ENCODE measurements at regions not wholly inside any gene's neighbourhood (a gene's known extent, or its start where the extent isn't known, plus 50 kb on each side); places are given as distances from the start of the nearest gene placed in this dataset.

DNA sequence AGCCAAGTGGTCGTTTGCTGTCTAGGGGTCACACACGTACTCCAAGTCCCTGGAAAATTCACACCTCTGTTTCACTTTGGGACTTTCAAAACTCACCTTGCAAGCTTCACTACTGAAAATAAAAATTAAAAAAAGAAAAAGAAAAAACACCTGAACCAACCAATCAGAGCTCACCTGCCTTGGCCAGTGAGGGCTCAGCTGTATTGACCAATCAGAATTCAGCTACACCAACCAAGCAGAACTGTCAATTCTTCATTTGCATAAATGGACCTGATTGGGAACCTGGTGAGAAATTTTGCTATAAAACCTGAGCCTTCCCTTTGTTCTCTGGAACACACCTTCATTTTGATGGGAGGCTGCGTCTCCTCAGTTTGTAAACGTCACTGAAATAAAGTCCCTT, 176.4 kb downstream of the TTC32 start:
- Mint-ChIP-seq H3K36me3 (no peaks in the 10 kb centered on the region), H3K9me3 (ENCODE audit: low read depth) (no peaks in the 10 kb centered on the region), H3K4me3 (no peak overlapping the region), H3K4me1 (no peaks in the 10 kb centered on the region), H3K27ac (no peak overlapping the region), H3K27me3 (peaks cover 4% of the 10 kb centered on the region)
- no peak for ATAC-seq
- no peak for DNase-seq
- CTCF ChIA-PET, result no interaction called here

DNA sequence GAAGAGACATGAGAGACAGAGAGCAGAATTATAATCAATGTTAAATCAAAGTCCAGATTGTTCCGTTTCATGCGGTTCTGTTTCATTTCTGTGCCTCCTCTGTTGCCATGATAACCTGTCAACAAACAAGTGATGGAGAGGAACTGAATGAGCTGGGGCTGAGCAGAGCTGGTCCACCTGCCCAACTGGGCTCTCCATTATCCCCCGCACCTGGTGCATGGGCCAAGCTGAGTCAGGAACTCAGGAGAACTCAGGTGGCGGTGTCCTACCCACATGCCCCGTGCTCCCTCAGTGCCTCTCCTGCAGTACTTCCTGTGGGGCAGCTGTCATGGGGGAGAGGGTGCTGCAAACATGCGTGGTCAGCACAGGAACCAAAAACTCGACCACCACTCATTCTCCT, 178.8 kb downstream of the TTC32 start:
- Mint-ChIP-seq H3K4me1 (no peaks in the 10 kb centered on the region), H3K27ac (no peak overlapping the region), H3K27me3 (peaks cover 7% of the 10 kb centered on the region), H3K36me3 (no peaks in the 10 kb centered on the region), H3K4me3 (no peak overlapping the region), H3K9me3 (ENCODE audit: low read depth) (no peaks in the 10 kb centered on the region)
- CTCF ChIA-PET, result no interaction called here
- ATAC-seq (no peak), DNase-seq (no peak)

DNA sequence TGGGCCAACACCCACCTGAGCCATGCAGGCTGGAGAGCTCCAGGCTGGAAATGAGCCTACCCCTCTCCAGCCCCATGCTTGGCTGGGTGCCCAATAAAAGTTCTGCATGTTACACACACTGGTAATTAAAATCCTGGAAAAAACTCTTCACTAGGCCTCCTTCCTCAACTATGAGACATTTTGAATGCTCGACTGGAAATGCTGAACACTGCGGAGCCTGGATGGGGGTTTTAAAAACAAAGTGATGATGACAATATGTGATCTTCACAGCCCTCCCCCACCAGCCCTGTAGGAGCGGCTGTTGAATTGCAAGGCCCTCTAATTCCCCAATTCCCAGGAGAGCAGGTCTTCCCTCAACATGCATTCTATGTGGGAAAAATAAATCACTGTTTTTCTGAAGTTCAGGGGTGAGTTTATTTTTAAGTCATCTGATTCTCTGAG, 179.2 kb downstream of the TTC32 start:
- H3K36me3 Mint-ChIP-seq, result no peaks in the 10 kb centered on the region
- CTCF ChIA-PET, result no interaction called here
- H3K9me3 Mint-ChIP-seq (ENCODE audit: low read depth), result no peaks in the 10 kb centered on the region
- H3K27me3 Mint-ChIP-seq, result peaks cover 7% of the 10 kb centered on the region
- DNase-seq (no peak), ATAC-seq (no peak)
- H3K4me1 Mint-ChIP-seq, result no peaks in the 10 kb centered on the region
- no peak overlapping the region for H3K4me3 Mint-ChIP-seq
- H3K27ac Mint-ChIP-seq, result no peak overlapping the region

DNA sequence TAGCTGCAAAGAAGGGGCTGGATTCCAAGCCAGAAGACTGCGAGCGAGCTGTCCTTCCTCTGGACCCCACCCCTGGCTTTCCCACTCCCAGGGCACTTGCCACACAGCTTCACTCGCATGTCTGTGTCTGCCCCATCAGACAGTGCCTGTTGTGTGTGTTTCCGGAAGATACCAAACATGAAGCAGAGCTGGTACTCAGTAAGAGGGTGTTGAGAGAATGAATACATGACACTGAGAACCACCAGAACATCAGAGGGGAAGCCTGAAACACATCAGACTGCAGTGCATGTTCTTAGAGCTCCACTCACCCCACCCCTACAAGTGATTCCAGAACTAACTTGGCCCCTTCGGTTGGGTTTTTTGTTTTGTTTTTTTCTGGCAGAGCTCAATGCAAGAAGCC, 181.5 kb downstream of the TTC32 start:
- H3K4me3 Mint-ChIP-seq, result no peak overlapping the region
- H3K9me3 Mint-ChIP-seq (ENCODE audit: low read depth), result no peaks in the 10 kb centered on the region
- peaks cover 3% of the 10 kb centered on the region for H3K27me3 Mint-ChIP-seq
- no peak for DNase-seq
- no peak for ATAC-seq
- no peaks in the 10 kb centered on the region for H3K36me3 Mint-ChIP-seq
- H3K4me1 Mint-ChIP-seq, result no peaks in the 10 kb centered on the region
- CTCF ChIA-PET, result no interaction called here
- no peak overlapping the region for H3K27ac Mint-ChIP-seq

DNA sequence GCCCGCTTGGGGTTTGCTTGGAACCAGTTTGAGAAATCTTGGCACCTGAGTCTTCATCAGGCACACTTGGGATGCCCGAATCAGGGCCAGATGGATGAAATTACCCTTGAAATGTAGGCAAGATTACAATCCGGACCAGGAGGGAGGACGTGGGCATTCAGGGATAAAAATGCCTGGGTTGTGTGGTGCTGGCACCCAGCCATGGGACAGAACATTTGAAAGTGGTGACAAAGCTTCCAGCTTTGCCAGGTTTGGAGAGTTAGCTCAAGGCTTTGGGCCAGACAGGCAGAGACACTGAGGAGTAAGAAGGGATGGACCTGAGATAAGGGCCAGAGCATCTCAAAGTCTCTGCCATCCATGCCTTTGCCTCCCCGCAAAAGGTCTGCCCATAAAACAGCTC, 182.2 kb downstream of the TTC32 start:
- Mint-ChIP-seq H3K27me3 (peaks cover 3% of the 10 kb centered on the region), H3K4me1 (no peaks in the 10 kb centered on the region), H3K9me3 (ENCODE audit: low read depth) (no peaks in the 10 kb centered on the region), H3K4me3 (no peak overlapping the region), H3K27ac (no peak overlapping the region), H3K36me3 (no peaks in the 10 kb centered on the region)
- ATAC-seq, result no peak
- CTCF ChIA-PET, result no interaction called here
- DNase-seq, result no peak

DNA sequence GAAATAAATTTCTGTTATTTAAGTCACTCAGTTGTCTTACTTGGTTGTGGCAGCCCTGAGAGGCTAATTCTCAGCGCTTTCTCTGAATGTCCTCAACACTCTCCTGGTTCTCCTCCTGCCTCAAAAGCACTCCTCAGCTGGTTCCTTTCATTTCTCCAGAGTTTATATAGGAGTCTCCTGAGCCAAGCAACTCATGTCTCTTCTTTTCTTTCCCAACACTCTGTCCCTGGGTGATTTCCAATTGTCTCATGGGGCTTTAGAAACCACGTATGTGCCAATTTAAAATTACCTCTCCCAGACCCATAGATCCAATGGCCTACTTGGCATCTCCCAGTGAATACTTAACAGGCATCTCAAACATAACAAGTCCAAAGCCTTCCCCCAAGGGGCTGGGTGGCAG, 184.3 kb downstream of the TTC32 start:
- DNase-seq, result no peak
- no peak for ATAC-seq

DNA sequence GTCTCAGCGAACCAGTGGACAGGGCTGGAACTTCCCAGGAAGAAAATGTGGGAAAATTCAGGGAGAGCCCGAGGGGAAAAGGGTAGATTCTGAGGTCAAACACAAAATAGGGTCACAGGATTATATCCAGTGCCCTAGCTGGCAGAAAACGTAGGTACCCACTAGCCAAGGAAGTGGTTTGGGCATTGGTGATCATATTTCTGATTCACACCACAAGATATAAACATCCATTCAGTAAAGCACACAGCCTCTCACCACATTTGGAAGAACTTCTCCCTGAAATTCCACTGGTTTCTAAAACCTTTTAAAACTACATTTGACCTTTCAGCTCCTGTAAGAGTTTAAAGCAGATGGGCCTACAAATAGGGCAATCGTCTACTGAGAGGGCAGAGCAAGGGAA, 186.9 kb downstream of the TTC32 start:
- Mint-ChIP-seq H3K9me3 (ENCODE audit: low read depth) (no peaks in the 10 kb centered on the region), H3K4me1 (no peaks in the 10 kb centered on the region), H3K4me3 (no peak overlapping the region), H3K36me3 (no peaks in the 10 kb centered on the region), H3K27me3 (peaks cover 6% of the 10 kb centered on the region), H3K27ac (no peak overlapping the region)
- CTCF ChIA-PET, result no interaction called here
- DNase-seq (no peak), ATAC-seq (no peak)

More for the DNA sequence above, 184.3 kb downstream of the TTC32 start:
- Mint-ChIP-seq H3K4me1 (no peaks in the 10 kb centered on the region), H3K27me3 (peaks cover 3% of the 10 kb centered on the region), H3K36me3 (no peaks in the 10 kb centered on the region), H3K27ac (no peak overlapping the region), H3K4me3 (no peak overlapping the region), H3K9me3 (ENCODE audit: low read depth) (no peaks in the 10 kb centered on the region)
- CTCF ChIA-PET, result no interaction called here

DNA sequence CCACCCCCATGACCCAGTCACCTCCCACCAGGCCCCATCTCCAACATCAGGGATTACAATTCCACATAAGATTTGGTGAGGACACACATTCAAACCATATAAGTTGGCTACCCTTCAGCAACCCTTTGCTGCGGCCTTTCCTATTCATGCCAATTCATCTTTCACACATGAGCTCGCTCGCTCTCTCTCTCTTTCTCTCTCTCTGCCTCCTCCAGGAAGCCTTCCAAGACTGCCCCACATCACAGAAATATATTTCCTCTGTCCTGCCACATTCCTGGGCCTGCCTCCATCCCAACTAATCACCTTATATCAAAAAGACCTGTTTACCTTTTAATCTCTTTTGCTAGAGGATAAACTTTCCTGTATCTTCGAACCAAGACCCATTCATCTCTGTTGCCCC, 188.9 kb downstream of the TTC32 start:
- no peaks in the 10 kb centered on the region for H3K9me3 Mint-ChIP-seq (ENCODE audit: low read depth)
- no peak overlapping the region for H3K27ac Mint-ChIP-seq
- H3K27me3 Mint-ChIP-seq, result peaks cover 3% of the 10 kb centered on the region
- CTCF ChIA-PET, result no interaction called here
- ATAC-seq (no peak), DNase-seq (no peak)
- H3K4me1 Mint-ChIP-seq, result no peaks in the 10 kb centered on the region
- H3K36me3 Mint-ChIP-seq, result no peaks in the 10 kb centered on the region
- no peak overlapping the region for H3K4me3 Mint-ChIP-seq

DNA sequence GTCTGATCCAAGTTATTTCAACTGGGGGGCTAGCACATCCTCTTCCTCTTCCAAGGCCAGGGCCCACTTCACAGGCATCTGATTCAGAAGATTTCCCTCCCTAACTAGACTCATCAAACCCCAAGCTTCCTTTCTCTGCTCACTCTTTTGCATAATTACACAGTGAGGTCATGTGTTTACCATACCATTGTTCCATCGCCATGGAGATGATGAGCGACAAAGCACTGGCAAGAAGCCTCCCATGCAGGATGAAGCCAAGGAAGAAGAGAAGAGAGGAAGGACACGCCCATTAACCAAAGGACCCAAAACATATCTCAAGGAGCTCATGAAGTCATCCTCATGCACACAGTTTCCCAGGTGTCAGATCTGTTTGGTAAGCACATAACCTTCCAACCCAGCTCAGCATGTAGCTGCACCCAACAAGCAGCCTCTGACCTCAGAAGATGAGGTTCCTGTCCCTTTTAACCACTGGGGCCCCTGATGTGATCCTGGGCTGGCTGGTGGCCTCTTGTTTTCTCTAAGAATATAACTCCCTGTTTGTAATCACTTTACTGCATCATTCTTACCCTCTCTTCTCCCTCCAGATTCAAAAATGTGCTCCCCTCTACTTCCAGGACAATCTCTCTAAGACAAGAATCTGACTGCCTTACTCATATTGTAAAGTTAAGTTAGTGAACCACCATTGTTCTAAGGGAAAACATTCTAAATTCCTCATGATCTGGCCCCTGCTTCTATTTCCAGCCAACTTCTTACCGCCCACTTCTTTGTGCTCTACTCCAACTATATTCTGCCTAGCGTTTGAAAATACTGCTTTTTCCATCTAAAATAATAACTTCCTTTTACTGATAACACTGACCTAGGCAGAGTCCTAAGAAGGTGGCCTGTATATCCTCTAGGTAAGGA, 190.1 kb downstream of the TTC32 start:
- ATAC-seq (no peak), DNase-seq (no peak)
- Mint-ChIP-seq H3K27ac (no peak overlapping the region), H3K4me1 (no peaks in the 10 kb centered on the region), H3K4me3 (no peak overlapping the region), H3K27me3 (peaks cover 3% of the 10 kb centered on the region), H3K9me3 (ENCODE audit: low read depth) (no peaks in the 10 kb centered on the region), H3K36me3 (no peaks in the 10 kb centered on the region)
- CTCF ChIA-PET, result no interaction called here

DNA sequence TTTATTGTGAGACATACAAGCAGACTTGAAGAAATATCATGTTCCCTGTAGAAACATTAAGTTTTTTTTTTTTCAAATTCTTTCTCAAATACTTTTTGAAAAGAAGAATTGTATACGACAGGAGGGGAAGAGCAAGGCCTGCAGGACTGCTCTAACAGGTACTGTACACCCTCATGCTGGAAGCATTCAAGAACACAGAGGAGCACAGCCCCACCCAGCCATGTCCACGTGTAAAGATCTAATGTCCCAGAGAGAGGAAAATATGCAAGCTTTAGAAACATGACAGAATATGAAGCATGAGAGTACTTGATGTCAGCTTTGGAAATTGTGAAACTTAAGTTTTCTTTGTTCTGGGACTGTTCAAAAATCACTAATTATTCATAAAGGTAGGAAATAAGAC, 191.6 kb downstream of the TTC32 start:
- ATAC-seq (no peak), DNase-seq (no peak)
- Mint-ChIP-seq H3K4me1 (no peaks in the 10 kb centered on the region), H3K36me3 (no peaks in the 10 kb centered on the region), H3K27me3 (peaks cover 3% of the 10 kb centered on the region), H3K4me3 (no peak overlapping the region), H3K27ac (no peak overlapping the region), H3K9me3 (ENCODE audit: low read depth) (no peaks in the 10 kb centered on the region)
- CTCF ChIA-PET, result no interaction called here

DNA sequence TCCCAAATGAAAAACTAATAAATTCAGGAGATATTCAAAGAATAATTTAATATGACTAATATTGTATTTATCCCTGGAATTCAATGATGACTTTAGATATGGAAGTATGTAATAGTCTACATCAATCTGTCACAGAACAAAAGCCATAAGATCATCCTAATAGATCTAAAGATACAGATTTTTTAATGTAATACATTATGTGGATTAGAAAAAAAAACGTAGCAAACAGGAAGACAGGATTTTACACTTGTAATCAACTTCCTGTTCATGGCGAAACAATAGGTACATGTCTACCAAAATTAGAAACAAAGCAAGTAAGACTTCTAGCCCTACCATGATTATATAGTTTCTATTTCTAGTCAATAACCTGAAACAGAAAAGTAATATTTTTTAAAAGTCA, 192.2 kb downstream of the TTC32 start:
- H3K9me3 Mint-ChIP-seq (ENCODE audit: low read depth), result no peaks in the 10 kb centered on the region
- CTCF ChIA-PET, result no interaction called here

DNA sequence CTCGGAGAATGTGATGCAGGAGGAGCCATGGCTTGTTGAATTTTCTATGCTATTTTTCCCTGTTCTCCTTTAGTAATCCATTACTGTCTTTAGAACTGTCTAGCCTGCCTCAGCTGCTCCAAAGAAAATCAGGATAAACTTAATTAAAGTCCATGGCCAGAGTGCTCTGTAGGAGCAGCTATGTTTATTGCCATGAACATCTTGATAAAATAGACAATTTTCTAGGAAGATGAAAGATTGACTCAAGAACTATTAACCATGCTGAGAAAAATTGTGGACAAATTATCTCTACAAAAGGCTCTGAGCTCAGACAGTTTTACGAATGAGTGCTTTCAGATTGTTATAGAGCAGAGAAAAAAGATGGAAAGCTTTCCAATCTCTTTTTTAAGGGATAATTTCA, 193.0 kb downstream of the TTC32 start:
- ATAC-seq (no peak), DNase-seq (no peak)
- H3K4me1 Mint-ChIP-seq, result no peaks in the 10 kb centered on the region
- H3K9me3 Mint-ChIP-seq (ENCODE audit: low read depth), result no peaks in the 10 kb centered on the region
- no peaks in the 10 kb centered on the region for H3K36me3 Mint-ChIP-seq
- CTCF ChIA-PET, result no interaction called here
- H3K27ac Mint-ChIP-seq, result no peak overlapping the region
- H3K4me3 Mint-ChIP-seq, result no peak overlapping the region
- H3K27me3 Mint-ChIP-seq, result peaks cover 3% of the 10 kb centered on the region

More for the DNA sequence above, 192.2 kb downstream of the TTC32 start:
- ATAC-seq, result no peak
- no peak overlapping the region for H3K4me3 Mint-ChIP-seq
- H3K4me1 Mint-ChIP-seq, result no peaks in the 10 kb centered on the region
- no peak for DNase-seq
- H3K36me3 Mint-ChIP-seq, result no peaks in the 10 kb centered on the region
- no peak overlapping the region for H3K27ac Mint-ChIP-seq
- H3K27me3 Mint-ChIP-seq, result peaks cover 3% of the 10 kb centered on the region

DNA sequence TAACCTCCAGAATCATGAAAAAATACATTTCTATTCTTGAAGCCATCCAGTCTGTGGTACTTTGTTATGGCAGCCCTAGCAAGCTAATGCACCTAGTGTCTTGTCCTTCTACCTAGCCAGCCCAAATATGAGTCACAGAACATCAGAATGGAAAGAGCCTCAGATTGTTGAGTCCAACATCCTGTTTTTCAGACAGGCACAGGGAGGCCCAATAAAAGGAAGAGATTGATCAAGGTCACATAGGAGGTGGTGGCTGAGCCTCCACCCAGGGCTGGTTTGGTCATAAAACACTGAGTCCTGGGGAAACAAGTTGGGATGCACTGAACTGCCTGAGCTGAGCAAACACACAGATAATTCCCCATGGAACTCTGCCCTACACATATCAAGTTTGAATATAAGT, 195.5 kb downstream of the TTC32 start:
- Mint-ChIP-seq H3K4me3 (no peak overlapping the region), H3K36me3 (no peaks in the 10 kb centered on the region), H3K27ac (no peak overlapping the region), H3K9me3 (ENCODE audit: low read depth) (no peaks in the 10 kb centered on the region), H3K27me3 (peaks cover 3% of the 10 kb centered on the region), H3K4me1 (no peaks in the 10 kb centered on the region)
- ATAC-seq (no peak), DNase-seq (no peak)
- CTCF ChIA-PET, result no interaction called here

DNA sequence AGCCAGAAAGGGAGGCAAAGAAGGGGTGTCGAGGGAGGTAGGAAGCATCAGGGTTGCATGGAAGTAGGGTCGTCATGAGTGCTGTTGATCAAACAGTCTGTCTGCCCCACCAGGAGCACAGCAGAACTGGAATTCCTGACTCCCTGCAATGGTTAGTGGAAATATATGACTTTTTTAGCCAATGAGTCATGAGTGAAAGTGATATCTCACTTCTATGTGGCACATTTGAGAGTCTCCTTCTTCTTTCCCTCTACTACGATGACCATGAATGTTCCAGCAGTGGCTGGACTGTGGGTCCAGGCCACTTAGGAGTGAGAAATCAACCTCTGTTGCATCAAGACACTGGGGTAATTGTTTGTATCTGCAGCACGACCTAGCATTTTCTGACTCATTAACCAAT, 199.5 kb downstream of the TTC32 start:
- Mint-ChIP-seq H3K9me3 (ENCODE audit: low read depth) (no peaks in the 10 kb centered on the region), H3K4me3 (no peak overlapping the region), H3K27me3 (peaks cover 3% of the 10 kb centered on the region), H3K36me3 (no peaks in the 10 kb centered on the region), H3K4me1 (no peaks in the 10 kb centered on the region), H3K27ac (no peak overlapping the region)
- ATAC-seq (no peak), DNase-seq (no peak)
- CTCF ChIA-PET, result no interaction called here

All from activated CD8-positive, alpha-beta memory T cell treated with anti-CD3 and anti-CD28 coated beads, Interleukin-2, amount 10 ng/mL, durations not matched to agents 7 days and 5 days (primary cell).